Muscle layer of colon (tissue), 2 donors: ENCODE measurements at regions not wholly inside any gene's neighbourhood (a gene's known extent, or its start where the extent isn't known, plus 50 kb on each side); places are given as distances from the start of the nearest gene placed in this dataset.

Source experiments
- H3K27ac ChIP-seq: one replicate; pipeline ENCODE4 v1.7.0; 2013; ENCODE audit warnings: low read depth, mild to moderate bottlenecking, low read length, moderate library complexity
- H3K27me3 ChIP-seq, 2 donors: one replicate each; pipeline ENCODE4 v1.7.0; 2013; ENCODE audit warnings: low read length in 2 of 2, mild to moderate bottlenecking in 2 of 2; ENCODE audit not compliant: insufficient read depth in 2 of 2, control insufficient read depth in 1 of 2
- H3K36me3 ChIP-seq: one replicate; pipeline ENCODE4 v1.7.0; 2013; ENCODE audit warnings: mild to moderate bottlenecking, low read length; ENCODE audit not compliant: insufficient read depth
- H3K4me1 ChIP-seq: one replicate; pipeline ENCODE4 v1.7.0; 2013; ENCODE audit warnings: mild to moderate bottlenecking, low read length; ENCODE audit not compliant: insufficient read depth
- H3K4me3 ChIP-seq, 2 donors: one replicate each; pipeline ENCODE4 v1.7.0; 2013; ENCODE audit warnings: low read length in 2 of 2, low read depth in 1 of 2, mild to moderate bottlenecking in 1 of 2, moderate library complexity in 1 of 2
- H3K9ac ChIP-seq: one replicate; pipeline ENCODE4 v1.7.0; 2013; ENCODE audit warnings: low read length
- H3K9me3 ChIP-seq: one replicate; pipeline ENCODE4 v1.7.0; 2013; ENCODE audit warnings: mild to moderate bottlenecking, low read length
- donor health status: abdominal sarcoma.
- donor health status: Adenocarcinoma of cecum.

DNA sequence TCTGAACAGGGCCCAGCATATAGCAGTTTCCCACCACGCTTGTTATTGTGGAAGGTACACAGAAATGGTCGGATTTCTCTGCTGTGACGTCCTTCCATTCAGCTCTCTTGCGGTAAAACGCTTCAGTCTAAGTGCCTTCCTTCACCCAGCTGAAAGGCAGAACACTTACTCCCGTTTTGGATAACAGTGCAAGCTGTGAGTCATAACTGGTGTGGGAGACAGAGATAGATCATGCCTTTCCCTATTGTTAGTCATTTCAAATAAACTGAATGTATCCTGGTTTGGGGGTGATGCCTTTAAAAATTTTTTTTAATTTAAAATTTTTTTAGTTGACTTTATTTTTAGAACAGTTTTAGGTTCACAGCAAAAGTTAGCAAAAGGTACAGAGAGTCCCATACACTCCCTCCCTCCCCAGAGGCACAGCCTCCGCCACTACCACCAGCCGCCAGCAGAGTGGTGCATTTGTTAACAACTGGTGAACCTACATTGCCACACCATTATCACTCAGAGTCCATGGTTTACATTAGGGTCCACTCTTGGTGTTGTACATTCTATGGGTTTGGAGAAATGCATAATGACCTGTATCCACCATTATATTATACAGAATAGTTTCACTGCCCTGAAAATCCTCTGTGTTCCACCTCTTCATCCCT is 94.9 kb upstream of the NSMCE3 start:
- Histone ChIP-seq H3K27me3 (no peaks in the 10 kb centered on the region), H3K4me1 (peaks cover 3% of the 10 kb centered on the region), H3K9ac (no peak overlapping the region), H3K36me3 (no peaks in the 10 kb centered on the region), H3K9me3 (no peaks in the 10 kb centered on the region), H3K27ac (no peak overlapping the region), H3K4me3 (no peak overlapping the region)

GRCh38 chr15:29361560-29361959 is 91.9 kb upstream of the NSMCE3 start:
- no peak overlapping the region for H3K9ac ChIP-seq
- no peaks in the 10 kb centered on the region for H3K27me3 ChIP-seq
- H3K4me1 ChIP-seq: peaks cover 3% of the 10 kb centered on the region
- no peak overlapping the region for H3K27ac ChIP-seq
- H3K36me3 ChIP-seq: no peaks in the 10 kb centered on the region
- H3K4me3 ChIP-seq: no peak overlapping the region
- no peaks in the 10 kb centered on the region for H3K9me3 ChIP-seq

DNA sequence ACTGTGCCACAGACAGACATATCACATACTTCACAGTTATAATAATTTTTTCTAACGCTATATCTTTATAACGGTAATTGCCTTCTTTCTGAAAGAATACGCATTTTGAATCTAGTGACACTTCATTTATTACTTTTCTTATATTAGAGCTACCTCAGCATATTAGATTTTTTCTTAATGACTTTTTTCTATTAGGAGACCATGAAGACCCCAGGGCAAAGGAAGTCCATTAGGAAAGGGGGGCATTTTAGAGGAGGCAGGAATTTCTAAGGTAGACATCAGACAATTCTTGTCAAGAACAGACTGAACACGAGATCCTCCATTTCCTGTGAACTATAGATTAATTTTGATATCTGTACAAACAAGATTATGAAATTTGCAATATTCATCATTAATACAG is 90.5 kb upstream of the NSMCE3 start:
- H3K27ac ChIP-seq: no peak overlapping the region
- H3K9me3 ChIP-seq: no peaks in the 10 kb centered on the region

GRCh38 chr15:29356786-29357185 is 87.2 kb upstream of the NSMCE3 start:
- no peaks in the 10 kb centered on the region for H3K9me3 ChIP-seq
- H3K4me1 ChIP-seq: no peaks in the 10 kb centered on the region
- H3K4me3 ChIP-seq: no peak overlapping the region
- H3K36me3 ChIP-seq: no peaks in the 10 kb centered on the region
- no peak overlapping the region for H3K9ac ChIP-seq
- H3K27me3 ChIP-seq: no peaks in the 10 kb centered on the region
- H3K27ac ChIP-seq: no peak overlapping the region

More for the DNA sequence above, 90.5 kb upstream of the NSMCE3 start:
- Histone ChIP-seq H3K9ac (no peak overlapping the region), H3K4me3 (no peak overlapping the region), H3K27me3 (no peaks in the 10 kb centered on the region), H3K4me1 (peaks cover 3% of the 10 kb centered on the region), H3K36me3 (no peaks in the 10 kb centered on the region)

DNA sequence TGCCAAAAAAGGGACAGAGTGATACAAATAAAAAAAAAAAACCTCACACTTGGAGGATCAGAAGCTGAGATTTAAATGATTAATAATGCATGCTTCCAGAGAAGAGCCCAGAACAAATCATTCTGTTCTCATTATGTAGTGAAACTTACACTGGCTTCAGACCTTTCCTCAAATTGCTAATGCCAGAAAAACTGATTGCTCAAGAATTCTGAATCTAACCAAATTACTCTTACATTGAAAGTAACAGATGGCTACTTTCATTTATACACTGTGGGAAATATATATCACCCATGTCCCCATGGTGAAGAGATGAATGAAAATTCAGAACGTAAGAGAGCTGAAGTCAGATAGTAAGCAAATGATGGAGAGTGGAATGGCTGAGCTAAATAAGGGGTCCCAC is 85.9 kb upstream of the NSMCE3 start:
- H3K4me1 ChIP-seq: no peaks in the 10 kb centered on the region
- H3K27me3 ChIP-seq: no peaks in the 10 kb centered on the region
- H3K4me3 ChIP-seq: no peak overlapping the region
- H3K27ac ChIP-seq: no peak overlapping the region
- no peaks in the 10 kb centered on the region for H3K36me3 ChIP-seq
- H3K9me3 ChIP-seq: no peaks in the 10 kb centered on the region
- no peak overlapping the region for H3K9ac ChIP-seq

DNA sequence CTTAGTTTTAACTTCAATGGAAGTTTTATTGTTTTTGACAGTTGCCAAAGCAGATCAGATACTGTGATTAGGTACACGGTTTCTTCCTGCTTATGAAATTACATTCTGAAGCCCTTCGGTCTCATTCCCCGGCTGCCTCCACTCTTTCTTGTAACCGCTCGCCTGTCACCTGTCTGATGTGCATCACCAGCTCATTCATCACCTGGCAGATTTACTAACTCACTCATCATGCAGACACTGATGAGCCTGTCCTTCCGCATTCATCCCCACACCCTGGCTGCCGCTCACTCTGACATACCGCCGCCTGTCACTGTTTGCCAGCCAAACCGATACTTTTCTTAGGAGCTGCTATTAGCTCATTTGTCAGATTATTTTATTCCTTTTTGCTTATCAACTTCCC is 82.8 kb upstream of the NSMCE3 start:
- Histone ChIP-seq H3K4me1 (peaks cover 18% of the 10 kb centered on the region), H3K27ac (no peak overlapping the region), H3K27me3 (no peaks in the 10 kb centered on the region), H3K36me3 (no peaks in the 10 kb centered on the region), H3K9me3 (no peaks in the 10 kb centered on the region), H3K9ac (no peak overlapping the region), H3K4me3 (no peak overlapping the region)

GRCh38 chr15:29349196-29349595 is 79.6 kb upstream of the NSMCE3 start:
- no peak overlapping the region for H3K4me3 ChIP-seq
- no peak overlapping the region for H3K27ac ChIP-seq
- peaks cover 44% of the 10 kb centered on the region for H3K4me1 ChIP-seq
- H3K9ac ChIP-seq: no peak overlapping the region
- no peaks in the 10 kb centered on the region for H3K27me3 ChIP-seq
- H3K9me3 ChIP-seq: no peaks in the 10 kb centered on the region
- no peaks in the 10 kb centered on the region for H3K36me3 ChIP-seq

DNA sequence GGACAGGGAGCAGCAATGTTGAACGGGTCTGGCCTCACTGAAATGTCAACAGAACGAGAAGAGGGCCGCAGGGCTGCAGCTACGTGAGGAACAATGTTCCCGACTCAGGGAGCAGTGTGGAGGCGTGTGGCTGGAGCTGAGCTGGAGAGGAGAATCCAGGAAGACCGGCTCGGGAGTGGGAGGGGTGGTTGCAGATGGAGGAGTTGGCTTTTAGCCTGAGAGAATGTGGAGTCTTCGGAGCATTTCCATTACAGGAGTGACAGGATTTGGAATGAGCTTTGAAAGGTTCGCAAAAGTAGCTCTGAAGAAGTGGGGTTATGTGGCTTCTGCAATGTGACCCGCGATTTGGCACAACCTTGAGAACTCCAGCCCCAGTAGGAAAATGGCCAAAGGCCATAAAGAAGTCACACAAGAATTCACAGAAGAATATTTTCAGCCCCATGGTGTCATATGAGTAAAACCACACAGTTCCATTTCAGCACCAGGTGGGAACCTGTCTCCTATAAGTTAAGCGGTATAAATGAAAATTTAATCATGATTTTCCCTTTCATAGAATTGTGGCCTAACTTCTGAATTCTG is 78.8 kb upstream of the NSMCE3 start:
- Histone ChIP-seq H3K4me1 (peaks cover 44% of the 10 kb centered on the region), H3K4me3 (peak overlapping the region in 1 of 2 donors; percentile 24), H3K27me3 (no peaks in the 10 kb centered on the region), H3K27ac (peak overlapping the region; percentile 49), H3K36me3 (no peaks in the 10 kb centered on the region), H3K9me3 (no peaks in the 10 kb centered on the region), H3K9ac (peak overlapping the region; percentile 5)

GRCh38 chr15:29346998-29347397 is 77.4 kb upstream of the NSMCE3 start:
- H3K27me3 ChIP-seq: no peaks in the 10 kb centered on the region
- no peak overlapping the region for H3K27ac ChIP-seq
- no peak overlapping the region for H3K4me3 ChIP-seq
- H3K4me1 ChIP-seq: peaks cover 44% of the 10 kb centered on the region
- H3K36me3 ChIP-seq: no peaks in the 10 kb centered on the region
- H3K9ac ChIP-seq: no peak overlapping the region
- no peaks in the 10 kb centered on the region for H3K9me3 ChIP-seq

DNA sequence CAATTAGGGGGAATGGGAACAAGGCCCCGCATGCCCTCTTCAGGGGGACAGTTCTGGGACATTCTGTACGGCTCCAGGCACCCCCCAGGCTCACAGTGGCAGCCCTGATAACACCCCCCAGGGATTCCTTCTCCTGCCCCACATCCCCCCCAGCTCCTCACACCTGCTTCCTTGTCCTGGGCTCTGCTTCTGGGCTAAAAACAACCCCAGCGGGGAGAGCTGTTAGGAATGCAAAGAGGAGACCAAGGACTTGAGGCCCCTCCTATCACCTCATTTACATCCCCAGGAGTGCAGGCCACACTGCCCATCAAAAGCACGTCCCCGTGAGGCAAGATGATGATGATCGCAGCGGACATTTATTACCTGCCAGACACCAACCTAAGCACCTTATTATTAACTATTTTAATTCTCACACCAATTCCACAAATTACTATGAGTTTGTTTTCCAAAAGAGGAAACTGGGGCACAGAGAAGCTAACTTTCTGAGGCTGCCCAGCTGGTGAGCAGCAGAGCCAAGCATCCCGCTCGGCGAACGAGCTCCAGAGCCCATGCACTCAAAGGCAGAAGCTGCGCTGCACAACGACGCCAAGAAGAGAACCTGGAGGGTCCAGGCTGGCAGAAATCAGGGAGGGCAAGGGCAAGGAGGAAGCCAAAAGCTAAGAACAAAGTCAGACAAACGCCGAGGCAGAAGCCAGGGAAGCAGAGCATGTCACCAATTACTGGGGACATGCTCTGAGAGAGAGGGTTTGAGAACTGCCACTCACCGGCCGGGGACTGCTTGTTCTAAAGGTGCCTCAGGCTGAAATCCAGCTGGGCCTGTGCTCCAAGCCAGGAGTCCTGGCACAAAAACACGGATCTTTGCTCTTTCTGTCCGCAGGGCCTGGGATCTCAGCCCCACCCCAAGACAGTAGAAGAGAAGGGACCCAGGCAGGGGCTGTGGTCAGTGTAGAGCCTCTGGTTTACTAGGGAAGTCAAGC is 76.2 kb upstream of the NSMCE3 start:
- H3K9me3 ChIP-seq: no peaks in the 10 kb centered on the region
- H3K27ac ChIP-seq: no peak overlapping the region
- H3K9ac ChIP-seq: no peak overlapping the region

GRCh38 chr15:29344474-29344873 is 74.9 kb upstream of the NSMCE3 start:
- no peak overlapping the region for H3K4me3 ChIP-seq
- no peaks in the 10 kb centered on the region for H3K36me3 ChIP-seq
- peaks cover 44% of the 10 kb centered on the region for H3K4me1 ChIP-seq
- H3K9me3 ChIP-seq: no peaks in the 10 kb centered on the region
- H3K27ac ChIP-seq: no peak overlapping the region
- no peaks in the 10 kb centered on the region for H3K27me3 ChIP-seq
- no peak overlapping the region for H3K9ac ChIP-seq

More for the DNA sequence above, 76.2 kb upstream of the NSMCE3 start:
- peaks cover 44% of the 10 kb centered on the region for H3K4me1 ChIP-seq
- no peak overlapping the region for H3K4me3 ChIP-seq
- H3K27me3 ChIP-seq: no peaks in the 10 kb centered on the region
- no peaks in the 10 kb centered on the region for H3K36me3 ChIP-seq
